ENCODE measurements at regions not wholly inside any gene's neighbourhood (a gene's known extent, or its start where the extent isn't known, plus 50 kb on each side); places are given as distances from the start of the nearest gene placed in this dataset.
A peak's percentile ranks its signal among the peaks of the same experiment; 100 is the strongest.

GRCh38 chr5:61949679-61950435 is 356.1 kb upstream of the KIF2A start:
- no peaks in the 10 kb centered on the region for H3K9me3 Mint-ChIP-seq
- no peaks in the 10 kb centered on the region for H3K4me1 Mint-ChIP-seq (ENCODE audit: low read depth)
- DNase-seq (no peak), ATAC-seq (replicated peaks in 1 of 2) (no peak)
- H3K27ac Mint-ChIP-seq, result no peak overlapping the region
- H3K27me3 Mint-ChIP-seq (ENCODE audit: low read depth), result no peaks in the 10 kb centered on the region
- no peak overlapping the region for H3K4me3 Mint-ChIP-seq
- H3K36me3 Mint-ChIP-seq (ENCODE audit: insufficient read depth in 2 of 2), result no peaks in the 10 kb centered on the region

- H3K4me1 Mint-ChIP-seq (ENCODE audit: low read depth), result no peaks in the 10 kb centered on the region
- no peaks in the 10 kb centered on the region for H3K36me3 Mint-ChIP-seq (ENCODE audit: insufficient read depth in 2 of 2)
Observed at GRCh38 chr5:61951295-61951694, 354.7 kb upstream of the KIF2A start.

GRCh38 chr5:61953913-61954312 is 352.1 kb upstream of the KIF2A start:
- Mint-ChIP-seq H3K27me3 (ENCODE audit: low read depth) (no peaks in the 10 kb centered on the region), H3K9me3 (no peaks in the 10 kb centered on the region), H3K36me3 (ENCODE audit: insufficient read depth in 2 of 2) (no peaks in the 10 kb centered on the region)

More at GRCh38 chr5:61951295-61951694, 354.7 kb upstream of the KIF2A start:
- no peak overlapping the region for H3K27ac Mint-ChIP-seq
- ATAC-seq (replicated peaks in 1 of 2) (no peak), DNase-seq (no peak)
- no peaks in the 10 kb centered on the region for H3K27me3 Mint-ChIP-seq (ENCODE audit: low read depth)
- H3K9me3 Mint-ChIP-seq, result no peaks in the 10 kb centered on the region
- no peak overlapping the region for H3K4me3 Mint-ChIP-seq

GRCh38 chr5:61964201-61964600 is 341.8 kb upstream of the KIF2A start:
- H3K4me1 Mint-ChIP-seq (ENCODE audit: low read depth), result no peaks in the 10 kb centered on the region
- ATAC-seq (replicated peaks in 1 of 2) (no peak), DNase-seq (no peak)
- no peaks in the 10 kb centered on the region for H3K36me3 Mint-ChIP-seq (ENCODE audit: insufficient read depth in 2 of 2)
- no peaks in the 10 kb centered on the region for H3K27me3 Mint-ChIP-seq (ENCODE audit: low read depth)
- no peak overlapping the region for H3K27ac Mint-ChIP-seq
- H3K4me3 Mint-ChIP-seq, result no peak overlapping the region
- peaks cover 0 to 1% of the 10 kb centered on the region in 2 donors for H3K9me3 Mint-ChIP-seq

More at GRCh38 chr5:61953913-61954312, 352.1 kb upstream of the KIF2A start:
- Mint-ChIP-seq H3K4me3 (no peak overlapping the region), H3K27ac (no peak overlapping the region), H3K4me1 (ENCODE audit: low read depth) (no peaks in the 10 kb centered on the region)
- ATAC-seq (replicated peaks in 1 of 2) (no peak), DNase-seq (no peak)

- ATAC-seq (replicated peaks in 1 of 2) (no peak), DNase-seq (no peak)
- no peak overlapping the region for H3K27ac Mint-ChIP-seq
- peaks cover 0 to 1% of the 10 kb centered on the region in 2 donors for H3K9me3 Mint-ChIP-seq
- no peak overlapping the region for H3K4me3 Mint-ChIP-seq
- H3K27me3 Mint-ChIP-seq (ENCODE audit: low read depth), result no peaks in the 10 kb centered on the region
- H3K4me1 Mint-ChIP-seq (ENCODE audit: low read depth), result no peaks in the 10 kb centered on the region
- no peaks in the 10 kb centered on the region for H3K36me3 Mint-ChIP-seq (ENCODE audit: insufficient read depth in 2 of 2)
Observed at GRCh38 chr5:61965069-61965468, 340.9 kb upstream of the KIF2A start.

GRCh38 chr5:61965490-61965889 is 340.5 kb upstream of the KIF2A start:
- H3K36me3 Mint-ChIP-seq (ENCODE audit: insufficient read depth in 2 of 2), result no peaks in the 10 kb centered on the region
- no peak overlapping the region for H3K4me3 Mint-ChIP-seq
- peaks cover 0 to under 1% of the 10 kb centered on the region in 2 donors for H3K9me3 Mint-ChIP-seq
- DNase-seq (no peak), ATAC-seq (replicated peaks in 1 of 2) (no peak)
- no peak overlapping the region for H3K27ac Mint-ChIP-seq
- H3K27me3 Mint-ChIP-seq (ENCODE audit: low read depth), result no peaks in the 10 kb centered on the region
- no peaks in the 10 kb centered on the region for H3K4me1 Mint-ChIP-seq (ENCODE audit: low read depth)

- H3K9me3 Mint-ChIP-seq, result no peaks in the 10 kb centered on the region
- H3K27ac Mint-ChIP-seq, result no peak overlapping the region
- no peak overlapping the region for H3K4me3 Mint-ChIP-seq
- no peaks in the 10 kb centered on the region for H3K36me3 Mint-ChIP-seq (ENCODE audit: insufficient read depth in 2 of 2)
- H3K27me3 Mint-ChIP-seq (ENCODE audit: low read depth), result no peaks in the 10 kb centered on the region
- DNase-seq, result no peak
- ATAC-seq (replicated peaks in 1 of 2), result no peak
- no peaks in the 10 kb centered on the region for H3K4me1 Mint-ChIP-seq (ENCODE audit: low read depth)
Observed at GRCh38 chr5:61966296-61966955, 339.6 kb upstream of the KIF2A start.

- no peak for DNase-seq
- H3K9me3 Mint-ChIP-seq, result no peaks in the 10 kb centered on the region
- no peaks in the 10 kb centered on the region for H3K36me3 Mint-ChIP-seq (ENCODE audit: insufficient read depth in 2 of 2)
- no peaks in the 10 kb centered on the region for H3K4me1 Mint-ChIP-seq (ENCODE audit: low read depth)
- no peak for ATAC-seq (replicated peaks in 1 of 2)
- H3K4me3 Mint-ChIP-seq, result no peak overlapping the region
- no peaks in the 10 kb centered on the region for H3K27me3 Mint-ChIP-seq (ENCODE audit: low read depth)
- H3K27ac Mint-ChIP-seq, result no peak overlapping the region
Observed at GRCh38 chr5:61966997-61967396, 339.0 kb upstream of the KIF2A start.

GRCh38 chr5:61967681-61968080 is 338.3 kb upstream of the KIF2A start:
- ATAC-seq (replicated peaks in 1 of 2) (no peak), DNase-seq (no peak)
- no peaks in the 10 kb centered on the region for H3K4me1 Mint-ChIP-seq (ENCODE audit: low read depth)
- H3K36me3 Mint-ChIP-seq (ENCODE audit: insufficient read depth in 2 of 2), result no peaks in the 10 kb centered on the region
- no peaks in the 10 kb centered on the region for H3K27me3 Mint-ChIP-seq (ENCODE audit: low read depth)
- no peak overlapping the region for H3K27ac Mint-ChIP-seq
- no peak overlapping the region for H3K4me3 Mint-ChIP-seq
- H3K9me3 Mint-ChIP-seq, result no peaks in the 10 kb centered on the region

GRCh38 chr5:61969347-61969746 is 336.7 kb upstream of the KIF2A start:
- no peak for DNase-seq
- Mint-ChIP-seq H3K4me3 (no peak overlapping the region), H3K27ac (no peak overlapping the region), H3K4me1 (ENCODE audit: low read depth) (no peaks in the 10 kb centered on the region), H3K27me3 (ENCODE audit: low read depth) (no peaks in the 10 kb centered on the region), H3K36me3 (ENCODE audit: insufficient read depth in 2 of 2) (no peaks in the 10 kb centered on the region), H3K9me3 (no peaks in the 10 kb centered on the region)
- no peak for ATAC-seq (replicated peaks in 1 of 2)

GRCh38 chr5:61969755-61970154 is 336.3 kb upstream of the KIF2A start:
- H3K36me3 Mint-ChIP-seq (ENCODE audit: insufficient read depth in 2 of 2), result no peaks in the 10 kb centered on the region
- H3K27me3 Mint-ChIP-seq (ENCODE audit: low read depth), result no peaks in the 10 kb centered on the region
- no peak overlapping the region for H3K27ac Mint-ChIP-seq
- ATAC-seq (replicated peaks in 1 of 2), result no peak
- DNase-seq, result no peak
- no peak overlapping the region for H3K4me3 Mint-ChIP-seq
- H3K9me3 Mint-ChIP-seq, result no peaks in the 10 kb centered on the region
- H3K4me1 Mint-ChIP-seq (ENCODE audit: low read depth), result no peaks in the 10 kb centered on the region

GRCh38 chr5:61970218-61970617 is 335.8 kb upstream of the KIF2A start:
- Mint-ChIP-seq H3K4me1 (ENCODE audit: low read depth) (no peaks in the 10 kb centered on the region), H3K4me3 (no peak overlapping the region), H3K9me3 (no peaks in the 10 kb centered on the region), H3K27ac (no peak overlapping the region), H3K36me3 (ENCODE audit: insufficient read depth in 2 of 2) (no peaks in the 10 kb centered on the region), H3K27me3 (ENCODE audit: low read depth) (no peaks in the 10 kb centered on the region)
- no peak for ATAC-seq (replicated peaks in 1 of 2)
- no peak for DNase-seq

- Mint-ChIP-seq H3K4me1 (ENCODE audit: low read depth) (no peaks in the 10 kb centered on the region), H3K4me3 (no peak overlapping the region), H3K27ac (no peak overlapping the region), H3K9me3 (peaks cover 0 to 3% of the 10 kb centered on the region in 2 donors), H3K27me3 (ENCODE audit: low read depth) (peaks cover 4% of the 10 kb centered on the region), H3K36me3 (ENCODE audit: insufficient read depth in 2 of 2) (no peaks in the 10 kb centered on the region)
- DNase-seq (peak; percentile 16 to 31), ATAC-seq (replicated peaks in 1 of 2) (peak; percentile 87 to 99)
Observed at GRCh38 chr5:61974680-61975079, 331.3 kb upstream of the KIF2A start.

- no peak overlapping the region for H3K4me3 Mint-ChIP-seq
- H3K27me3 Mint-ChIP-seq (ENCODE audit: low read depth), result no peaks in the 10 kb centered on the region
- ATAC-seq (replicated peaks in 1 of 2) (no peak), DNase-seq (no peak)
- no peaks in the 10 kb centered on the region for H3K4me1 Mint-ChIP-seq (ENCODE audit: low read depth)
- H3K9me3 Mint-ChIP-seq, result peaks cover 0 to 2% of the 10 kb centered on the region in 2 donors
- H3K36me3 Mint-ChIP-seq (ENCODE audit: insufficient read depth in 2 of 2), result no peaks in the 10 kb centered on the region
- H3K27ac Mint-ChIP-seq, result no peak overlapping the region
Observed at GRCh38 chr5:61981886-61982285, 324.1 kb upstream of the KIF2A start.

All from activated T-cell treated with anti-CD3 and anti-CD28 coated beads, Interleukin-2, amount 50 U/mL, for 72 hours (primary cell).